GM19239 (cell line): ENCODE measurements at regions not wholly inside any gene's neighbourhood (a gene's known extent, or its start where the extent isn't known, plus 50 kb on each side); places are given as distances from the start of the nearest gene placed in this dataset.

ENCODE experiments used
- DNase-seq: peaks from one replicate; pipeline ENCODE4 v3.0.0; 2011; ENCODE audit warnings: low spot score; ENCODE audit not compliant: insufficient read length
- FAIRE-seq: peaks from 2 replicates; lab custom pipeline; 2011; peaks lifted over from hg19 to GRCh38; lab: Jason Lieb, UNC

DNA sequence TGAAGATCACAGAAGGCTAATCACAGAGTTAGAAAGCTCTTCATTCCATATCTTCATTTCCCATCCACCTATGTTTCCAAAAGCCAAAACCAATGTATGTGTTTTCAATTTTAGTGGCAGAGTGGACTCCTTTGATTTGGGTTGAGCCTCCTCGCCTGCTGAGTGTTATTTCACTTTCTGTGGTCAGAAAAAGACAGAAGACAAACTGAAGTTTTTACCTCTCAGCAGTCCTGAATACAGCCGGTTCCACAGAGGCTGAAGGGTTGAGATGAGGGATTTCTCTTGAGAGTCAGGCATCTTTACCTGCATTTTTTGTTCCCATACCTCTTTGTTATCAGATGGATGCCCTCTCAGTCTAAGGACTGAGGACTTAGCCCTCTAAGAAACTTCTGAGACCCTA lies 659.6 kb downstream of the CCSER2 start:
- no peak for FAIRE-seq

GRCh38 chr10:84990713-84991112 lies 662.3 kb downstream of the CCSER2 start:
- FAIRE-seq (no peak), DNase-seq (no peak)

More for the DNA sequence above, 659.6 kb downstream of the CCSER2 start:
- no peak for DNase-seq

DNA sequence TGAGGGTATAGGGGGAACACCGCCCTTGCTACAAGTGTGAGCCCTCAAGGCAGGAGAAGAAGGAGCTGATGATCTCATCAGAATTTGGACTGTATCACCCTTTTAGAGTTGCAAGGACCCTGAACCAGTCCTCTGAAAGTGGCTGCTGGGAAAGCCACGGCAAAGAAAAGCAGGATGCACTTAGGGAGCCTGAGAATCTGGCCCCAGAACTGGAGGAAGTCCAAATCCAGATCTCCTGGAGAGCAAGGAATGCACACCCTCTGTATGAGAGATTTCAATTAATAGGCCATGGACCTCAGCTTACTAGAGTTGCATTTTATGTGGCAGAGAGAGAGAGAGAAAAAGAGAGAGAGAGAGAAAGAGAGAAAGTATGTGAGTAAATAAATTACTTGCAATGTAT lies 662.9 kb downstream of the CCSER2 start:
- DNase-seq (no peak), FAIRE-seq (no peak)

GRCh38 chr10:84993251-84994035 lies 665.1 kb downstream of the CCSER2 start:
- no peak for FAIRE-seq
- no peak for DNase-seq

DNA sequence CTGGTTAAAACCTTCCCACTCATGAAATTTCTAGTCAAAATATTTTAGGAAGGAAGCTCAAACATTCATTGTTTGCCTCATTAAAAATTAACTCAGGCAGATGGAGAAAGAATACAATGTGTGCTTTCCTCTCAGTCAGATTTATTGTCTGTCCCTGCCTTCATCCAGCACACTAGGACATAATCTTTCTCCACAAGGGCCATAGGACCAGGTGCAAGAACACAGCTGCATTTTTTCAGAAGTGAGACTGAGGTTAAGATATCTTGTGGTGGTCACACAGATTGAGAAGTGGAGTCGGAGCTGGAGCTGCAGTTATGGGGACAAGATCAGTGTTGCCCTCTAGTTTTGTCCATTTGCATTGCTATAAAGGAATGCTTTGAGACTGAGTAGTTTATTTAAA lies 666.3 kb downstream of the CCSER2 start:
- no peak for DNase-seq
- no peak for FAIRE-seq

DNA sequence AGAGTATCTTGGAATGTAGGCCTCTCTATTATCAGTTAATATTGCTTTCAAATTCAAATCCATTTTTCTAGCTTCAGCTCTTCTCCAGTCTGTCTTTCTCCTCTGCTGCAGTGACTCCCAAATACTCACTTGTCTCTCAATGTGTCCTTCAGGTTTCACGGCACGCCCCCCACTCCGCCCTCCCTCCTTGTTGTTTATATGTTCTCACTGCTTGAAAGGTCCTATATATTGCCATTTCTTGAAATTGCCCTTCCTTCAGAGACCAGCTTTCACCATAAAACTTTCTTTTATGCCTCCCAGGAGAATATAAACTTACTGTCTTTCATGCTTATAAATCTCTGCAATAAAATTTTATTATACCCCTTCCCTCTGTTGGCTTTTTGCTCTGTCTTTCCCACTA lies 668.2 kb downstream of the CCSER2 start:
- FAIRE-seq (no peak), DNase-seq (no peak)

DNA sequence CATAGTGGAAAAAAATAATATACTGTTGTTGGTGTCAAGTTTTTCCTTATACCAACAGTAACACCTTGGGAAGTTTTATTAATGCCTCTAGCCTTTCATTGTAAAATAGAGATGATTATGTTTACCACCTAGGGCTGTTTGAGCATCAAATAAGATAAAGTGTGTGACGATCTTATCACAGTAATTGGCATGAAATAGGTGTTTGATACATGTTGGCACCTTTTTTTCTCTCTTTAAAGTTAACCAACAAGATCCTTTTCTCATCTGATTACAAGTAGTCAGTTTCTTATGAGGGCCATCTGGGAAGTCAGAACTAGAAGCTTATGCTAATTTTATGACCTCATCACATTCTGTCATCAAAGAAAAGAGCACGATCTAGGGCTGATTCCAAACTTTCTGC lies 669.5 kb downstream of the CCSER2 start:
- DNase-seq (no peak), FAIRE-seq (no peak)

DNA sequence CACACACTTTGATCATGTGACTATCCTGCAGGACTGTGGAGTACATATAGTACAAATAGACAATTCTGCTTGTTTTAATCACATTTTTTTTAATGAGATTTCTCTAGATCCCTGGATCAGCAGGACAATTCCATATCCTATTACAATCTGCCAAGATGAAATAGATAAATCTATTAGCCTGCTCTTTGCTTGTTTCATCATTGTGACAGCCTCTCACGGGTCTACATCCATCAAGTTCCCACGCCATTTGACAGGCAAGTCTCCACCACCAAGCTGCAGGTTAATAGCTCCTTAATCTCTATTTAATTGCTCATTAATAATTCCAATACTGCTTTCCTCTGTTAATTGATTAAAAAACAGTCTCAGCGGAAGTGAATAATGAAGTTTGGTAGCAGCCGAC lies 671.5 kb downstream of the CCSER2 start:
- FAIRE-seq: no peak
- DNase-seq: no peak

DNA sequence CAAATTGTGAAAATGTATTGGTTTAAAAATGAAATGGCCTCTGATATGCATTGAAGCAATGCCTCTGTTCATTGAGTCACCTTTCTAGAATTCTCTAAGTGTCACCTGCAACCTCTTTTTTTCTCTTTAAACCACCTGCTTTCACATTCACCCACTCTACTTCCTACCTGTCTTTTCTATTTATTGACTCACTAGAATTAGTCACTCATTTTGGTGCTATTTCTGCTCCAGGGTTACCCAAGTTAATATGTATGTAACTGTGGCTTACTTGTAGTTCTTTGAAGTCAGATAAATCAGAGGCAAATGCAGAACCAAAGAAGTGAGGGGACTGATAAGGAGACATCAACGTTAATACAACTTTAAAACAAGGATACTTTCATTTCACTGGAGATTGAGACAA lies 674.7 kb downstream of the CCSER2 start:
- FAIRE-seq (no peak), DNase-seq (no peak)

GRCh38 chr10:85008488-85009184 lies 680.2 kb downstream of the CCSER2 start:
- no peak for DNase-seq
- no peak for FAIRE-seq

DNA sequence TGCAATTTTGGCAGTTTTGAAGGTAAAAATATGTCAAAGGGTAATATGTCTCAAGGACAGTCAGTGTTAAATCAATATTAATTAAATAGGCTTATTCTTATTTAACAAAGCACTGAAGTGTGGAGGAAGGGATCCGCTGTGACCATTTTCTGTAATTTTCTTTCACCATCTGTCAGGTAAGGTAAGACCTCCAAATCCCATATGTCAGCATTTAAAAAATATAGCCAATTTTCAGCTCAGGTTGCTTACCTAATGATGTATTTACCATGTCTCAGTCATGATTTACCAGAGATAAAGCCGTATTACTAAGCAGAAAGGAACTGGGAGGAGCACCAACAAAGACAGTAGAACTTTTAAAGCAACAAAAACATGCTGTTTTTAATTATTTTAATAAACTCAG lies 683.9 kb downstream of the CCSER2 start:
- FAIRE-seq (no peak), DNase-seq (no peak)

GRCh38 chr10:85026878-85027467 lies 698.6 kb downstream of the CCSER2 start:
- FAIRE-seq: no peak
- no peak for DNase-seq

DNA sequence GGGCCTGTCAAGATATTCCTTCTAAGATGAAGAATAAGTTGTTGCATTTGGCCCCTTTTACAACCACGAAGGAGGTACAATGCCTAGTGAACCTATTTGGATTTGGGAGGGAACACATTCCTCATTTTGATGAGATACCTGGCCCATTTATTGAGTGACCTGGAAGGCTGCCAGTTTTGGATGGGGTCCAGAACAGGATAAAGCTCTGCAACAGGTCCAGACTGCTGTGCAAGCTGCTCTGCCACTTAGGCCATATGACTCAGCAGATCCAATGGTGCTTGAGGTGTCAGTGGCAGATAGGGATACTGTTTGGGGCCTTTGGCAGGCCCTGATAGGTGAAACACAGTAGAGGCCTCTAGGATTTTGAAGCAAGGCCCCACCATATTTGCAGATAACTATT lies 704.6 kb downstream of the CCSER2 start:
- no peak for FAIRE-seq
- no peak for DNase-seq

DNA sequence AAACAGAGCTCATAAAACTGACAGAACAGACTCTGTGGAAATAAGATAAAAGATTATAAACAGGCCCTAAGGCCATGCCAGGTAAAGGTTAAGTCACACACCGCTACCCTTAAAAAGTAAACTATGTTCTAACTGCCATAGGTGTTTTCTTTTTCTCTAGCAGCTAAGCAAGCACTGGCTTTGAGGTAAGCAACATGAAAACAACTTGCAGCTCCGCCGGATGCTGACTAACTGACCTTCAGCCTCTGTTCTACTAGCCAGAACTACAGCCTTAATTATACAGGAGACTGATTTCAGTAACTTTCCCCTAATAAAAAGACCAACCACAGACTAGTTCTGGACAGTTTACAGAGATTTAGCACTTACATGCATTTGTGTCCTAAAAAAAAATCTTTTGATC lies 708.3 kb downstream of the CCSER2 start:
- FAIRE-seq (no peak), DNase-seq (no peak)

GRCh38 chr10:85039311-85039710 lies 710.9 kb downstream of the CCSER2 start:
- DNase-seq: no peak
- FAIRE-seq: no peak

- DNase-seq: no peak
- no peak for FAIRE-seq
Observed at GRCh38 chr10:85043207-85043606, 714.8 kb downstream of the CCSER2 start.

GRCh38 chr10:85045046-85045445 lies 716.7 kb downstream of the CCSER2 start:
- DNase-seq (no peak), FAIRE-seq (no peak)

DNA sequence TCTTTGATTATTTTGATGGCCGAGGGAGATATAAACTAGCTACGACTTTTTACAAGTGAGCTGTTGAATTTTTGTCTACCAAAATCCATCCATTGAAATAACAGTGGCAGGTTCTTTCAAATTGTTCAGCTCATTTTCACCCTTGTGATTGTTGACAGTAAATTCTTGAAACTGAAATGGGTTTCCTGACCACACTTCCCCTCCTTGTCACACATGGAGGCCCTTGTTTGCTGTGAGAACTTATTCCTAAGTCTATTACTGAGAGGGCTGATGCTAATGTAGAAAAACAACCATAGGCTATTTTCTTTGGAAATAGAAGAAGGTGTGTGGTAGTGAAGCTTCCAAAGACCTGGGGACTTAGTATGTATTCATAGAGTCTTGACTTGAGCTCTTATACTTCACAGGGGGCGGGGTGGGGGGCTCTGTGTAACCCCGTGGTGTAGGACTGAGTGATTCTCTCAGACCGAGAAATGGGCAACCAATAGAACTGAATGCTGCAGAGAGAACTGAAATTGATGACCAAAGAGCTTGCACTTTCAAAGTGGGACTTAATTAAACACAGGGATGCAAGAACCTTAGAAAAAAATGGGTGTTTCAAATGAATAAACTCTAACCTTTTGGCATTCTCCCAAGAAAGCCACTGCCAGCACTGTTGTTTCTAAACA lies 718.9 kb downstream of the CCSER2 start:
- DNase-seq: no peak
- no peak for FAIRE-seq

DNA sequence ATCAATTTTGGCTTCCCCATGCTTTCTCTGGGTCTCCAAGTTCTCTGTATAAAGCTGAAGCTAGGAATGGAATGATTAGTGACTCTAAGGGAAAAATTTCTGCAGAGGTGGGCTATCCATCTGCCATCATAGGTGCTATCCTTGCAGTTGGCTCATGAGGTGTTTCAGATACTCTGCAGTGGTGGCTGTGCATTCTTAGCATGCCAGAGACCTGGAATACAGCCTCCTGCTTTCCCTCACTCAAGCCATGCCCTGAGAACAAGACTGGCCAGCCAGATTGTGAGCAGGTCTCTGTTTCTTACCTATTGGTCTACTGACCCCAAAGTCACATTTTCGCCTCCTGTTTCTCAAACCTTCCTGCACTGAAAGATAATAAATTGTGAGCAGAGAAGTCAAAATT lies 719.6 kb downstream of the CCSER2 start:
- FAIRE-seq (no peak), DNase-seq (no peak)

GRCh38 chr10:85048644-85049043 lies 720.3 kb downstream of the CCSER2 start:
- DNase-seq: no peak
- FAIRE-seq: no peak

DNA sequence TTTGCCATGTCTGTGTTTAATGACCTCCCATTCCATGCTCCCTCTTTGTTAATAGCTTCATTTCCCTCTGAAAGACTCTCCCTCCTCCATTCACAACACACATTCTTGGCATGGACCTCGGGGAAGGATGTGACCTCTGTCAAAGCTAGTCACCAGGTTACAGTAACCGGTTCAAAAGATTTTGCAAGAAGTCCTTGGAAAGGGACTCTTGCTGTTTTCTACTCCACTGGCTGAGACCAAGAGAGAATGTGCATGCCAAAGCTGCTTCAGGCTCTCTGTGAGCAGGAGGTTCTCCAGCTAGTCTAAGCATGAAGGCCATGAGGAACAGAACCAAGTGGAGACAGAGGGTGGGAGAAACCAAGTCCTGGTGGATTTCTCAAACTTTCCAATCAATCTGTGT lies 732.6 kb downstream of the CCSER2 start:
- no peak for DNase-seq
- FAIRE-seq: no peak
